ENCODE measurements at regions not wholly inside any gene's neighbourhood (a gene's known extent, or its start where the extent isn't known, plus 50 kb on each side); places are given as distances from the start of the nearest gene placed in this dataset.
"Not testable (repeated sequence)": the region's sequence is repeated elsewhere in the genome, so short reads cannot be mapped to it uniquely, and the experiment has no call there.

DNA sequence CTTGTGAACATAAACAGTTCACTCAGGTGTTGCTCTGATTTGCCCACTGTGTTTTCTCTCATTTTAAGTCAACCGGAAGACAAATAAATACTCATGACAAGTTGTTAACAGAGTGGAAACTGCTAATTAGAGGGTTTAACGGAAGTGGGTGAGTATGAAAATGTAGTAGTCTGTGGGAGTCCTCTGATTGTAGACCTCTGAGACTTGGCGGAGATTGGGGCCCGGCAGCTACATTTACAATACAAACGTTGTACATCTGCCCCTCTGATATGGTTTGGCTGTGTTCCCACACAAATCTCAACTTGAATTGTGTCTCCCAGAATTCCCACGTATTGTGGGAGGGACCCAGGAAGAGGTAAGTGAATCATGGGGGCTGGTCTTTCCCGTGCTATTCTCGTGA is 107.3 kb upstream of the FAM98A start:
- DNase-seq (ENCODE audit: low spot score): no peak
- TF ChIP-seq, protein P1, sequence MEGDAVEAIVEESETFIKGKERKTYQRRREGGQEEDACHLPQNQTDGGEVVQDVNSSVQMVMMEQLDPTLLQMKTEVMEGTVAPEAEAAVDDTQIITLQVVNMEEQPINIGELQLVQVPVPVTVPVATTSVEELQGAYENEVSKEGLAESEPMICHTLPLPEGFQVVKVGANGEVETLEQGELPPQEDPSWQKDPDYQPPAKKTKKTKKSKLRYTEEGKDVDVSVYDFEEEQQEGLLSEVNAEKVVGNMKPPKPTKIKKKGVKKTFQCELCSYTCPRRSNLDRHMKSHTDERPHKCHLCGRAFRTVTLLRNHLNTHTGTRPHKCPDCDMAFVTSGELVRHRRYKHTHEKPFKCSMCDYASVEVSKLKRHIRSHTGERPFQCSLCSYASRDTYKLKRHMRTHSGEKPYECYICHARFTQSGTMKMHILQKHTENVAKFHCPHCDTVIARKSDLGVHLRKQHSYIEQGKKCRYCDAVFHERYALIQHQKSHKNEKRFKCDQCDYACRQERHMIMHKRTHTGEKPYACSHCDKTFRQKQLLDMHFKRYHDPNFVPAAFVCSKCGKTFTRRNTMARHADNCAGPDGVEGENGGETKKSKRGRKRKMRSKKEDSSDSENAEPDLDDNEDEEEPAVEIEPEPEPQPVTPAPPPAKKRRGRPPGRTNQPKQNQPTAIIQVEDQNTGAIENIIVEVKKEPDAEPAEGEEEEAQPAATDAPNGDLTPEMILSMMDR (IDR thresholded peaks at IDR 0.05; ENCODE audit: extremely low read depth, missing control alignments): no peak

DNA sequence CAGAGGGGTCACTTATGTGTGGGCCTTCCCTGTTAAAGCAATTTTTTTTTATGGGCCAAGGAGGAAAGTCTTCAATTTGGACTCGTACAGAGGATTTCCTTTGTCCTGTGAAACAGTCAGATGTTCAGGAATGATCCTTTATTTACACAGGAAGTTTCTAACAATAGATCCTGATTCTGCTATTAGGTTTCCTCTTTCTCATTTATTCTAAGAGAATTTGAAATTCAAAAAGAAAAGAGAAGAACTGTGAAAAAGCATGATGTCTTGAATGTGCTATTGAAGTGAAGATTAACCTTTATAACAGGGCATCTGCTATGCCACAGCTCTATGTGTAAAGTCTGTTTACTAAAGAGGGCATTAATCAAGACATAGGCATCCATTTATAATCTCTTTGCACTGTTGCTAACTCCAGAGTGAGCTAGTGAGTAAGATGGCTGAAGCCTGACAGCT is 105.3 kb upstream of the FAM98A start:
- no peak for DNase-seq (ENCODE audit: low spot score)
- TF ChIP-seq, protein P1 (IDR thresholded peaks at IDR 0.05; ENCODE audit: extremely low read depth, missing control alignments): no peak

DNA sequence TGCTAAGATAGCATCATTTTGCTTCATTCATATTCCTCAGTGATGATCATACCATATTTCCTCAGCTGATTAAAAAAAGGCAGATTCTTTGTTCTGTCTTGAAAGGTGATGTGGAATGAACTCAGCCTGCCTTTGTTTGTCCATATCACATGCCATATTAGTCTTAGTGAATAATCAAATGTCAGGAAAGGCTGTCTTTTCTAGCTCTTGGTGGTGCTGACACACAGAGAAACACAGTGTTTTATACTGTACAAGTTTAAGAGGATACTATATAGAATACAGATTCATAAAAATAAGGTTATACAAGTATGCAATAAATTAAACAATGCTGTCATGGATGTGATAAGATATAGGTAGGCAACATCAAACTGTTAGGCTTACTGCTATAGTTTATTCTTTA is 97.1 kb upstream of the FAM98A start:
- DNase-seq (ENCODE audit: low spot score): no peak
- TF ChIP-seq, protein P1 (IDR thresholded peaks at IDR 0.05; ENCODE audit: extremely low read depth, missing control alignments): no peak

DNA sequence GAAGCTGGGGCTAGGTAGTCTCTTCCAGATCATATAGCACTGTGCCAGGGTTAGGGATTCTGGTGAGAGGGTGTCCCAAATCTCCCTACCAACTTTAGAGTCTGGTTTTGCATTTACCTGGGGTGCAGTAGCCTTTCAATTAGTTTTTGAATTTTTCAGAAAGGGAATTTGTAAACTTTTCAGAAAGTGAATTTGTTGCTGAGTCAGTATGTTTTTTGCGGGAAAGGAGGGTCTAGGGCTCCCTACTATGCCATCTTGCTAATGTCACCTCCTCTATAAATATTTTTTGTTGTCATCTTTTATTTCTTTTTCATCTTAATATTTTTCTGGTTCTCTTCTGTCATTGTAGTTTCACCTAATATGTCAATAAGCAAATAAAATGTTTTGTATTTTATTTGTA is 95.8 kb upstream of the FAM98A start:
- DNase-seq (ENCODE audit: low spot score): no peak
- TF ChIP-seq, protein P1 (IDR thresholded peaks at IDR 0.05; ENCODE audit: extremely low read depth, missing control alignments): no peak

DNA sequence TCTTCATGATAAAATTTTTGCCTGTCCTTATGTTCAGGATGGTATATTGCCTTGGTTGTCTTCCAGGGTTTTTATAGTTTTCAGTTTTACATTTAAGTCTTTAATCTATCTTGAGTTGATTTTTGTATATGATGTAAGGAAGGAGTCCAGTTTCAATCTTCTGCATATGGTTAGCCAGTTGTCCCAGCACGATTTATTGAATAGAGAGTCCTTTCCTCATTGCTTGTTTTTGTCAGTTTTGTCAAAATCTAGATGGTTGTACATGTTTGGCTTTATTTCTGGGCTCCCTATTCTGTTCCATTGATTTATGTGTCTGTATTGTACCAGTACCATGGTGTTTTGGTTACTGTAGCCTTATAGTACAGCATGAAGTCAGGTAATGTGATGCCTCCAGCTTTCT is 91.6 kb upstream of the FAM98A start:
- DNase-seq (ENCODE audit: low spot score): not testable (repeated sequence)

DNA sequence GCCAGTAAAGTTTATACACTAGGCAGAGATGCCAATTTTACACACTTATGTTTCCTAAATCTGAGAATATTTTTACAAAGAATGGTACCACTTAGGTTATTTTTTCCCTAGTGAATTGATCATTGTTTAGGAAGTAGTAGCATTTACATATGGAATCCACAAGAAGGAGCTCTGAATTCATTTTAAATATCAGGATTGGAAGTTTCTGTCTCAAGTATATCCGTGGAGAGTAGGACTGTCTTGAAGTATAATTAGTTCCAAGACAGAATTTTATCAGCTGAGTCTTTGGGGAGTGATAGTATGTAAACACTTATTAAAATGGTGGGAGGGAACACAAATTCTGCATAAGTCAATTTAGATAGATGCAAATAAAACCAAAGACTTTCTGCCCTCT is 82.3 kb upstream of the FAM98A start:
- no peak for DNase-seq (ENCODE audit: low spot score)
- TF ChIP-seq, protein P1 (IDR thresholded peaks at IDR 0.05; ENCODE audit: extremely low read depth, missing control alignments): no peak

DNA sequence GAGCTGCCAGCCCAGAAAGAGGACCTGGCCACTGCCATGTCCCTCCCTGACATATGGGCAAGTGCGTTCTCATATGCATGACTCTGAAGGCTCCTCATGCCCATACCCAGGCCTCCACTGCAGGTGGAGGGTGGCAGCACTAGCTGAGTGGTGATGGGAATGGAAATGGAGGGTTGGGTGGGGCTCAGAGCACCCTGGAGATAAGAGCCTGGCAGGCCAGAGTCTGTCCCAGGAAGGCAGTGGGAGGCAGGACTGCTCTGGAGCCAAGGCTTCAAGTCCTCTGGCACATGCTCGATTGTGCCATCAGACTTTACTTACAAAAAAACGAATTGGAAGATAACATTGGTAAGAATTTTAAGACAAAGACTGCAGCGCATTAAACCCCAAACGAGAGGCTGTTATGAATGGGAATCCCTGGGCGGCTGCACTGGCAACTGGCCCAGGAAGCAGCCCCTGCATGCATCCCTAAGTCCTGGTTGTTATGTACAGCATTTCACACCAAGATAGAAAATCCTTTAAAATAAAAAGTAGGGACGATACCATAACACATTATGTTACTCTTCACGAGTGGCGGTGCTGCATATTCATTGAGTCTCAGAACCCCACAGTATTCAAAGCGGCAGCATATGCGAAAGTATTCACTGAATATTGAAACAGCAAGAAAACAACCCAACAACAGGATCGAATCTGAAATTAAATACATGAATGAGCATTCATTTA is 81.7 kb upstream of the FAM98A start:
- no peak for DNase-seq (ENCODE audit: low spot score)
- TF ChIP-seq, protein P1 (IDR thresholded peaks at IDR 0.05; ENCODE audit: extremely low read depth, missing control alignments): no peak

DNA sequence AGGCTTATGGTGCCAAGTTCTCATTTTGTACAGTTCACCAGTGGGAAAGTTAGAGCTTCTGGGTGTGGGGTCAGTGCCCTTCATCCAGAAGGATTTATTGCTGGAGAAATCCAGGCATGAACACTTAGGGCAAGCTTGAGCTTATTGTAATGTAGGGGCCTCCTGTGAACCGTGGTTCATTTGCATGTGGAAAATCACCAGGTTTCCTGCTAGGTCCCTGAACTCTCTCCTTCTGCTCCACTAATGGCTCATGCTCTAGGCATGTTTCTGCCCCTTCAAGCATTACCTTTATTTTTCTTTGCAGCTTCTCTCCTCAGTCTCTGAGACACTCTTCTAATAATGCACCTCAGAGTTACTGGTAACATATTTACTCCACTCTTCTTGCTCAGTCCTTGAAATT is 79.3 kb upstream of the FAM98A start:
- DNase-seq (ENCODE audit: low spot score): no peak

More for the DNA sequence above, 79.3 kb upstream of the FAM98A start:
- TF ChIP-seq, protein P1 (IDR thresholded peaks at IDR 0.05; ENCODE audit: extremely low read depth, missing control alignments): no peak
